Activated CD4-positive, CD25-positive, alpha-beta regulatory T cell treated with anti-CD3 and anti-CD28 coated beads, Interleukin-2, amount 50 U/mL, for 72 hours (primary cell): ENCODE measurements at regions not wholly inside any gene's neighbourhood (a gene's known extent, or its start where the extent isn't known, plus 50 kb on each side); places are given as distances from the start of the nearest gene placed in this dataset.
"Not testable (repeated sequence)": the region's sequence is repeated elsewhere in the genome, so short reads cannot be mapped to it uniquely, and the experiment has no call there.

Experiments
- DNase-seq: peaks from one replicate; pipeline ENCODE4 v3.0.0; 2021

DNA sequence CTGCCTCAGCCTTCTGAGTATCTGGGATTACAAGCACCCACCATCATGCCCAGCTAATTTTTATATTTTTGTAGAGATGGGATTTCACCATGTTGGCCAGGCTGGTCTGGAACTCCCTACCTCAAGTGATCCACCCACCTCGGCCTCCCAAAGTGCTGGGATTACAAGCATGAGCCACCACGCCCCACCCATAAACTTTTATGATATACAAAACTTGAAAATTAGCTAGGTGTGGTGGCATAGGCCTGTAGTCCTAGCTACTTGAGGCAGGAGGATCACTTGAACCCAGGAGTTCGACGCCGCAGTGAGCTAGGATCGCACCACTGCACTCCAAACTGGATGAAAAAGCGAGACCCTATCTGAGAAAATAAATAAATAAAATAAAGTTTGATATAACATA lies 149.5 kb upstream of the ATF7IP start:
- not testable (repeated sequence) for DNase-seq

DNA sequence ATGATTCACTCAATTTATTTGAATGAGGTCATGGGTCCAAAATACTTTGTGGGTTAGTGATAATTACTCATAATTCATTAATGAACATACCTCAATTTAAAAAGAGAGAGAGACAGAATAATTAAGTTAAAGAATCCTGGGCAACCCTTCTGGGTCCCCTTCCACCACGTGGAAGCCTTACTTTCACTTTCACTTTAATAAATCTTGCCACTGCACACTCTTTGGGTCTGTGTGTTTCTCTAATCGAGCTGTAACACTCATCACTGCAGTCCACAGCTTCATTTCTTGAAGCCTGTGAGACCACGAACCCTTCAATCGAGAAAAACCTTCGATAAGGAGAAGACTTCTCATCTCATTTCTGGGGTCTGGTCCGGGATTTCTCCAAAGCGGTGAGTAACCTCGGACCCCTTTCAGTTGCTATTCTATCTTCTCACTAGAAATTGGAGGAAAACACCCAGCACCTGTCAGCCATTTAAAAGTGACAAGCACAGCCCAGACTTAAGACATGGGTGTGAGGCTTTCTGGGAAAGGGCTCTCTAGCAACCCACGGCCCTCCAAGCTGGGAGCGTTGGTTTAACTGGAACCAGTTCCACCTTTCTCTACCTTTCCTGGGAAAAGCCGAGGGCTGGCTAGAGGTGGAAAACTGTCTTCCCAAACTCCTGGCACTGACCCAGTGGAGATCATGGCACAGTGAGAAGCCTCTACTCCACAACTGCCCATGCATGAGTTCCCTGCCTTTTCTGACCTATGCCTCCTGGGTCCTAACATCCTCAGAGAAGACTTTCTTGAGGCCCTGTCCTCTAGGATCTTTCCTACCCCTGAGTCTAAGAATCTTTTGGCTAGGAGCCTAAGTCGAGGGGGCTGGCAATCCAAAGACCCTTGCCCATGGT lies 148.8 kb upstream of the ATF7IP start:
- DNase-seq = no peak

DNA sequence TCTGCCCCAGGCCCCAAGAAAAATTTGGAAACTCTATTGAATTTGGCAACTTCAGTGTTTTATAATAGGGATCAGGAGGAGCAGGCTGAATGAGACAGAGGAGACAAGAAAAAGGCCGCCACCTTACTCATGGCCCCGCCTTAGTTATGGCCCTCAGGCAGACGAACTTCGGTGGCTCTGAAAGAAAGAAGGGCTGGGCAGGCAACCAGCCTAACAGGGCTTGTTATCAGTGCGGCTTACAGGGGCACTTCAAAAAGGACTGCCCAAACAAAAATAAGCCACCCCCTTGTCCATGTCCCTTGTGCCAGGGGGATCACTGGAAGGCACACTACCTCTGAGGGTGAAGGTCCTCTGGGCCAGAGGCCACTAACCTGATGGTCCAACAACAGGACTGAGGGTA lies 146.3 kb upstream of the ATF7IP start:
- no peak for DNase-seq

DNA sequence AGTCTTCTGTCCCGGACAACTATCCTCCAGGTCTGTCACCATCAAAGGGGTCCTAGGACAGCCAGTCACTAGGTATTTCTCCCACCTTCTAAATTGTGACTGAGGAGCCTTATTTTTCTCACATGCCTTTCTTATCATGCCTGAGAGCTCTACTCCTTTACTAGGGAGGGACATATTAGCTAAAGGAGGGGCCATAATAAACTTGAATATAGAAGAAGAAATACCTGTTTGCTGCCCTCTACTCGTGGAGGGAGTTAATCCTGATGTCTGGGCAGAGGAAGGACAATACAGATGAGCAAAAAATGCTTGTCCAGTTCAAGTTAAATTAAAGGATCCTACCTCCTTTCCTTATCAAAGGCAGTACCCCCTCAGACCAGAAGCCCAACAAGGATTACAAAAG lies 145.8 kb upstream of the ATF7IP start:
- DNase-seq = not testable (repeated sequence)

DNA sequence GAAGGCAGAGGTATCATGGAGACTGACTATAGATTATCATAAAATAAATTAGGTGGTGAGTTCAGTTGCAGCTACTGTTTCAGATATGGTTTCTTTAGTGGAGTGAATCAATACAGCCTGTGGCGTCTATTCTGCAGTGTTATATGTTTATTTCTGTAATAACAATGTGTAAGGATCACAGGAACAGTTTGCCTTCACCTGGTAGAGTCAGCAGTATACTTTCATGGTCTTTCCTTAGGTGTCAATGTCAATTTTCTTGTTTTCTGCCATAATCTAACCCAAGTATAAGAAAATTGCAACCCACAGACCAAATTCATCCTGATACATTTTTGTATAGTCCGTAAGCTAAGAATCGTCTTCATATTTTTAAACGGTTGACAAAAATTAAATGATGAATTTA lies 140.4 kb upstream of the ATF7IP start:
- no peak for DNase-seq

DNA sequence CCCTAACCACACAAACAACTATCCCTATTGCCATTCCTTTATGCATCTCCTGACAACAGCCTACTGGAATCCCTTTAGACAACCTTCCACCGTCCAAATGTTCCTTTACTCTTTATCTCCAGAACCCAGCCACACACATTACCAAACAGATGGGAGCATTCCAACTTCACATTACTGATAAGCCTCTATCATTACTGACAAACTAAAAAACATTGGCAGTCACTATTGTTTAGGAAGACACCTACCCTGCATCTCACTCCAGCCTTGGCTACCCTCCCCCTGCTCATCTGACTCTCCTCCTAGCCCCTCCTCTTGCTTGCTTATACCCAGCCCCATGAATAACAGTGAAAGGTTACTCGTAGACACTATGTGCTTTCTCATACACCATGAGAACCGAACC lies 130.3 kb upstream of the ATF7IP start:
- not testable (repeated sequence) for DNase-seq

DNA sequence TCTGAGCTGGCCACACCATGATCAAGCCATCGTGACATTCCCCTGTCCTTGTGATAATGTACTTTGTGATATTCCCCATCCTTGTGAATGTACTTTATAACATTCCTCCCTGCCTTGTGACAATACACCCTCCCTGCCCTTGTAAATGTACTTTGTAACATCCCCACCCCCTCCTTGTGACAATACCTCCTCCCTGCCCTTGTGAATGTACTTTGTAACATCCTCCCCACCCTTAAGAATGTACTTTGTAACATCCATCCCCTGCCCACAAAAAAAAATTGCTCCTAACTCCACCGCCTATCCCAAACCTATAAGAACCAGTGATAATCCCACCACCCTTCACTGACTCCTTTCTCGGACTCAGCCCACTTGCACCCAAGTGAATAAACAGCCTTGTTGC lies 128.8 kb upstream of the ATF7IP start:
- DNase-seq = not testable (repeated sequence)

DNA sequence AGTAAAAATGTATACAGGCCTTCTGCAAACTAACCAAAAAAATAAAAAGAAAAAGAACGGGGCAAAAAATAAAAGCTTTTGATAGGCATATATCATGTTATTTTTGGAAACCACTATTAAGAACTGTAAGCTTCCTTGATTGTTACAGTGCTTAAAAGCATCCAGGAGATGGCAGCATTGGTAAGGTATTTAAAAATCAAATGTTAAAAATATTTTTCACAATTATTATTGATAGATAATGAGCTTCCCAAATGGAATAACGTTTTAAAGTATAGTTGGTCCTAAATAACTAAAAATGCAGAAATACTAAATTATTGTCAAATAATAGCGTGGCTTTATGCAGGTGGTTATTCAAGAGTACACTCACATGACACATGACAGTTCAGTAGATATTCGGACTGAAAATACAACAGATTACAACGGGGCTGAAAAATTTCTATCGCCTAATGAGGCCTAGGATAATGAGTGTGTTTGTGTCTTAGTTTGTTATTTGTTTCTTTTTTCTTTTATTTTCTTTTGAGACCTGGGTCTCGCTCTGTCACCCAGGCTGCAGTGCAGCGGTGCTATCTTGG lies 127.2 kb upstream of the ATF7IP start:
- no peak for DNase-seq

DNA sequence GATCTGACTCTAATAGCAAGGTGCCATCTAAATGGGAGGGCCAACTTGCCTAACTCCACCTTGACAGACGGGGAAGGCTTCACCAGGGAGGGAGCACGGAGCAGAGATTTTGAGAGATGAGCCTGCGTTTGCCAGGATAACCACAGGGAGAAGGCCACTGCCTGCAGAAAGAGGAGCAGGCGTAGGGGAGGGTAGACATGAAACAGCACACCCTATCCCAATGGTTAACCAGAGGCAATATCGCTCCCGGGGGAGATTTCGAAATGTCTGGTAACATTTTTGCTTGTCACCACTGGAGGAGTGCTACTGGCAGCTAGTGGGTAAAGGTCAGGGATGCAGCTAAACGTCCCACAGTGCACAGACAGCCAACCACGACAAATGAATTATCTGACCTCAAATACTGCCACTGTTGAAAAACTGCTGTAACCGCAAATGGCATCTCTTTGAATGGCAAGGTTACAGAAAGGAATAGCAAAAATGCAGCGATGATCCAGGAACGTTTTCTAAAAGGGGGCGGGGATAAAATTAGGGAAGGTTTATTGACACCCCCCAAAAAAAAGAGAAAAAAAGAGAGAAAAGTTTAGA lies 126.0 kb upstream of the ATF7IP start:
- no peak for DNase-seq

DNA sequence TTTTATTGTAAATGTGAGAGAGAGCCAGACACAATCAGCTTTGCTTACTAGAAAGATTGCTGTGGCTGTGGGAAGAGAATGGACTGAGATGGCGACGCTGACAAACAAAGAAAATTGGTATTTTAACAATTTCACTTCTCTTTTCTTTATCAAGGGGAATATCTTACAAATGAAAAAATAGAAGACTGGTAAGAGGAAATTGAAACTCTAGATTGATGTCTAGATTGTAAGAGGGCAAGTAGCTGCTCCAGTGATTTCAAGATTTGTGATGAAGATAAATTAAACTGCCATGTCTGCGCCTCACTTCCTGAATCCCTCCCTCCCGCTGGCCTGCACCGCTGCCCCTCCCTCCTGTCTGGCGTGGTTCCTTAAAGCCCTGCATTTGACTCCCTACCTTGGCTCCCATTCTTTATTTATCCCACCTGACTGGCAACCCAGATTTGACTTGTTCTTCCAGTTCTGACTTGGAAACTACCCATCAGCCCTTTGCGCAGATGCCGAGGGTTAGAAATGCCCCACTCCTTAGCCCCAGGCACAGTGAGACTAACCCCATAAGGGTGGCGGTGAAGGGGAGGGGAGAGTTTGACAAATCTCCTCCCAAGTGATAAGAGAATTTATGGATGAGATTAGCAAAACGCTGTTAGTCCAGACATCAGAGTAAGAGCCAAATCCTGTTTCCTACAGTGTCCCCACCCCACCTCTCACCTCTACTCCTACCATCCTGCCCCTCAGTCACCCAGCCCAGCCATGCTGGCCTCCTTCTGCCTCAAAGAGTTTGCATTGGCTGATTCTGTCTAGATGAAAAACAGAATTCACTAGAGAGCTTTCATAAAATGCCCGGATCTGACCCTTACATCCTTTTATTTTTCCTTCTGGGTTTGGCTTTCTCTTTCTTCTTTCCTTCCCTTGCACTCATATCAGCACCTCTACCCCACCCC lies 125.3 kb upstream of the ATF7IP start:
- no peak for DNase-seq

DNA sequence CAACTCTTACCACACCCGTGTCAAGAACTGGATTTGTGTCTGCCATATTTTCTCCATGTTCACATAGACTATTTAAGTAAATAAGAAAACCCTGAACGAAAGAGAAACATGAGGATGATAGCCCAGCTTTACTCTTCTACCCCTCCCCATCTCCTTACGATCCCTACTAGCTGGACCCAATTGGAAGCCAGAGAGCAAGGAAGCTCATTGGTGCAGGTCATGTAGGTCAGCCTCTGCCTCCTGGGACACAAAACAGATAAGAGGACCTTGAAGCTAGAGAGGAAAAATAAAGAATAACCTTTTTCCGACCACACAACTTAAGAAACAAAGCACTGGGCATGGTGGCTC lies 124.6 kb upstream of the ATF7IP start:
- DNase-seq = no peak

DNA sequence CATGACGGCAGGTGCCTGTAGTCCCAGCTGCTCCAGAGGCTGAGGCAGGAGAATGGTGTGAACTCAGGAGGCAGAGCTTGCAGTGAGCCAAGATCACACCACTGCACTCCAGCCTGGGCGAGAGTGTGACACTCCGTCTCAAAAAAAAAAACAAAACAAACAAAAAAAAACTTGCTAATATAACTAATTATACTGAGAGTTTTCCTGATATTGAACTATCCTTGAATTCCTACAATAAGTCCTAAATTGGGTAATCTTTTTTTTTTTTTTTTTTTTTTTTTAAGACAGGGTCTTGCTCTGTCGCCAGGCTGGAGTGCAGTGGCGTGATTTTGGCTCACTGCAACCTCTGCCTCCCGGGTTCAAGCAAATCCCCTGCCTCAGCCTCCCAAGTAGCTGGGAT lies 122.7 kb upstream of the ATF7IP start:
- not testable (repeated sequence) for DNase-seq

DNA sequence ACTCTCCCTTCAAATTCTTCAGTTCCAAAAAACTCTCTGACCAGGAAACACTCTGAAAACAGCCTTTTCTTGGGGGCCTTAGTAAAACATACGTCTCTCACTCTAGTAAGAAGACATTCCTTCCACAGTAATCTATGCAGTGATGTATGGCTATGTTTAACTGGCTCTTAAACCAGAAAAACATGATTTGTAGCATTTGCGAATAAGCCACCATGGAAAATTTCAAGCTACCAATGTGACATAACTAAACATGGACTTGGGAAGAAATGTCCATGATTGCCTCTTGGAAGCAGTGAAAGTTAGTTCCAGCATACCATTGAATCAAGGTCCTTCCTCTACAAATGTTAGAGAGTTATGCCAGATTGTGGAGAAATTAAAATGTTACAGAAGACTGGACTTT lies 121.5 kb upstream of the ATF7IP start:
- DNase-seq = no peak

DNA sequence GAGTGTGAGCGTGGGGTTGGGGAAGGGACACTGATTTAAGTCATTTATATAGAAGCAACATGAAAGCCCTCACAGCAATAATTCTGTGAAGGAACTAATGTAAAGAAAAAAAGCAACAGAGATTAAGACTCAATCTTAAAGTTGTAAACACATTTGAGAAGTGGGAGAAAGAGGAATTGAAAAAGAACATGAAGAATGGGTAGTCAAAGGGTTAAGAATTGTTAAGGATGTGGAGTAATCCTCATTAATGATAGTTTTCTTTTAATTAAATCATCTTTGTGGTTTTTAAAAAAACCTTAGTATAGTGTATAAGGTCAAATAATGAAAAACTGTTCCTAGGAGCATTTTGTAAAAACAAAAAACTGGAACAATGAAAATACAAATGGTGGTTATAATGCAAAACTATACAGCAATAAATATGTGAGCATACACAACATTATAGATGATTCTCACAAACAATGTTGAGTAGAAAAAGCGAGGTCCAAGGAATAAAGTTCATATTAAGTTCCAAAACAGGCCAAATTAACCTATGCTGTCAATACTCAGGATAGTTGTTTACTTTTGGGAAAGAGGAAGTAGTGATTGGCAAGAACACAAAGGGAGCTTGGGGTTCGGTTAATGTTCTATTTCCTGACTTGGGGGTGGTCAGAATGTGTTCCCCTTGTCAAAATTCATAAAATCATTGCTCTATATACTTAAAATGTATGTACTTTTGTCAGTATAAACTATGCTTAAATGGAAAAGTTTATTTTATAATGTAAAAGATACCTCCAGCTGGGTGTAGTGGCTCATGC lies 120.4 kb upstream of the ATF7IP start:
- no peak for DNase-seq

DNA sequence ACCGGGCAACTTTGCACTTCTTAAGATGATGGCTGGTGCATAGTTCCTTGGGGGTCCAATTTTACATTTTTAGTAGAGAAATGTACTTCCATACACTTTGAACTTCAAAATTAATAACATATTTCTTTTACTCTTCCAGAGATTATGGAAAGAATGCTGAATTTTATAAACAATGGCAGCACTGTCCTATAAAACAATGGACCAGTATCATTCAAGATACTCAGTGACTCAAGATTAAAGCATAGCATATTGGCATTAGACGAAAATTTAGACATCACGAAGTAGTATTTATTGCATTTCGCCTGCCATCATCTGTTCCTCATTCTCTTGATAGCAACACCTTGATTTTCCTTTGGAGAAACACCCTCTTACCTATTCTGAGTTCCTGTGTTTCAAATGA lies 118.3 kb upstream of the ATF7IP start:
- no peak for DNase-seq

DNA sequence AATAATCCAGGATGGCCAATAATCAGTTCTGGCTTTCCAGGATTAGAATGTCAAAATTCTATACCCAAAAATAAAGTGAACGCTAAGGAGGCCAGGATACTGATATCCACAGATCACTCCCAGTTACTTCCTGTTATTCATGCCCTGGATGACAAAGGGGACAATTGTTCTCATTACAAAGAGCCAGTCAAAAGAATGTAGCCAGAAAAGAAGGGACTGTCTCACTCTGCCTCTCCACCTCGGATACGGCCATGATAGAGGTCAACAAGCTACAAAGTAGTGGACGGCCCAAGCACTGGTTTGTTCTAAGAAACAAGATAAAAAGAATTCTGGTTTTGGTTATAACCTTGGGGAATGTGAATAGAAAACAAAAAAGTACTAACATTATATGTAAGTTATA lies 116.1 kb upstream of the ATF7IP start:
- DNase-seq = no peak

DNA sequence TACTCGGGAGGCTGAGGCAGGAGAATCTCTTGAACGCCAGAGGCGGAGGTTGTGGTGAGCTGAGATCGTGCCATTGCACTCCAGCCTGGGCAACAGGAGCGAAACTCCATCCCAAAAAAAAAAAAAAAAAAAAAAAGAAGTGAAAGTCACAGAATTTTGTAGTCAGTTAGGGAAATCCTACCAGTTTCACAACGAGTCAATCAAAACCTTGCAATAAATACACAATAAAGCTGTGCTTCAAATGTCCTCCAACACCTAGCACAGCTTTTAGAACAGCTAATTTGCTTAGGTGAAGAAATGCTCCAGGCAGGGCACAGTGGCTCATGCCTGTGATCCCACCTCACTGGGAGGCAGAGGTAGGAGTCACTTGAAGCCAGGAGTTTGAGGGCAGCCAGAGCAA lies 112.8 kb upstream of the ATF7IP start:
- DNase-seq = no peak

DNA sequence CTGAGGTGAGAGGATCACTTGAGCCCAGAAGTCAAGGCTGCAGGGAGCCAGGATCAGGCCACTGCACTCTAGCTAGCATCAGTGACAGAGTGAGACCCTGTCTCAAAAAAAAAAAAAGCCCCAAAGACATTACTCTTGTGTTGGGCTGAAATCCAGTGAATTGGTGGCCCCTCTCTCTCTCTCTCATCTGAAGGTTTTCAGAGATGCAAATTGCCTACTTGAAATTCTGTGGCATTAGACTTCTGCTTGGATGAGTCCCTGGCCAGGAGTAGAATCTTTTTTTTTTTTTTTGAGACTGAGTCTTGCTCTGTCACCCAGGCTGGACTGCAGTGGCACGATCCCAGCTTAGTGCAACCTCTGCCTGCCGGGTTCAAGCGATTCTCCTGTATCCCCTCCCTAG lies 112.0 kb upstream of the ATF7IP start:
- no peak for DNase-seq

DNA sequence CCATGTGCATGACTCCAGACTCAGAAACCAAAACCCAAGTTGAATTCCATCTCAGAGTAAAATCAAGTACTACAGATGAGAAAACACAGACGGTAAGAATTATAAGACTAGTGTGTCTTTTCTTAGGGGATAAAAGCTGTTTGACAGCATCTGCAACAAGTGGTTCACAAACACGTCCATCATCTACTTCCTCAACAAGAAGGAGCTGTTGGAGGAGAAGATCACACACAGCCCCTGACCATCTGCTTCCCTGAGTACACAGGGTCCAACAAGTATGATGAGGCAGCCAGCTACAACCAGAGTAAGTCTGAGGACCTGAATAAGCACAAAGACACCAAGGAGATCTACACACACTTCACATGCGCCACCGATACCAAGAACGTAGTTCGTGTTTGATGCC lies 110.7 kb upstream of the ATF7IP start:
- no peak for DNase-seq

DNA sequence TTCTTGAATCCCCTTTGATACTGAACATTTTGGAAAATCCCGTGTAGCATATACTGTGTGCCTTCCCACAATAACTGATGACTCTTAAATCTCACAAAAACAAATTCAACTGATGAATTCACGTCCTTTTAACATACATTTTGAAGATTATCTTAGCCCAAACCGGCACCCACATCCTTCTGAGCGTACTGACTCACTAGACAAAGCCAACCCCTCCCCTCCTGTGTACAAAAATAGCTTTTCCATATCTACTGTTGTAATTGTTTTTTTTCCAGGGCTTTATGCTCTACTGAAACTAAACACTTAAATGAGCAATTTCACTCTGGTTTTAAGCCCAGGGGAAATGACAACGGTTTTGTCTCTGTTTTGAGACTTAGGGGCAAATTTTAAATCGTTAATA lies 109.4 kb upstream of the ATF7IP start:
- no peak for DNase-seq

DNA sequence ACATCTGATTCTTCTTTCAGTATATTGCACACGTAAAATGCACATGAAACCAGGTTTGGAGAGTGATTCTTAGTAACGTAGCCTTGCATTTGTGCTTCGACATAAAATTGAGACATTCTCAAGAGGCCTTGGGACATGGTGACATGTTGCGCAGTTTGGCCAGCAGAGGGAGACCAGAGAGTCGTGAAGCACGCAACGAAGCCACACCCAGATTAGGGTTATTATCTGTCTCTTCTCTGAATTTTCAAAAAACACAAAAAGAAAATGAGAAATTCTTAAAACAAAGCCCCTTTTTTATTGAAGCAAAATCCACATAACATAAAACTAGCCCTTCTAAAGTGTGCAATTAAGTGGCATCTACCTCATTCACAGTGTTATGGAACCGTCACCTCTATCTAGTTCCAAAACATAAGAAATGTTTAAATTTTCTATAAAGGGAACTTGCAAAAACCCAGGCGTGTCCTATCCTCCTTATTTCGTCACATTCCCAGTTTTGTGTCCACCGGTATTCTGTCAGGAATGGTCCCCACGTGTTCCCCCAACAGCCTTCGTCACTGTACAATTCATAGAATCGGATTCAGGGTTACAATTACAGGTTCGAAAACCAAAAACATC lies 108.8 kb upstream of the ATF7IP start:
- DNase-seq = peak; percentile 65

DNA sequence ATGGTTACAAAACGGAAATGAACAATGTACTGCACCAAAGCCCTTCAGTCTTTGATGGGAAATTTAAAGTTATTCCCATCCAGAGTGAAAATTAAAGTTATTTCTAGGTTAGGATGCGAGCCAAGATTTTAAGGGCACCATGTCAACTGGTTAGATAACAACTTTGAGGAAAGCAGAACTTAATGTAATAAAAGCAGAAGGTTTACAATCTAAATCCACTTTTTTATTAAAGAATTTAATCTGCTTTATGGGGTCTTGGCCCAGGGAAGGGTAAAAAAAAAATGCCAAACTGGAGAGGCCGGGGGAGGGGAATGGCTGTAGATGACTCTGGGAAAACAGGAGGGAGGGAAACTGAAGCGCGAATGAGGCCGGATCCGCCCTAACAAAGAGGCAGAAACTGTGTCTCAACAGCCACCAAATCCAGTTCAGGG lies 108.2 kb upstream of the ATF7IP start:
- DNase-seq = no peak
